ENCODE measurements at regions not wholly inside any gene's neighbourhood (a gene's known extent, or its start where the extent isn't known, plus 50 kb on each side); places are given as distances from the start of the nearest gene placed in this dataset.
"Not testable (repeated sequence)": the region's sequence is repeated elsewhere in the genome, so short reads cannot be mapped to it uniquely, and the experiment has no call there.

- DNase-seq (ENCODE audit: extremely low spot score): no peak
- ChIA-PET POLR2A (no interaction called here), CTCF (no interaction called here)
- TF ChIP-seq, protein P1, sequence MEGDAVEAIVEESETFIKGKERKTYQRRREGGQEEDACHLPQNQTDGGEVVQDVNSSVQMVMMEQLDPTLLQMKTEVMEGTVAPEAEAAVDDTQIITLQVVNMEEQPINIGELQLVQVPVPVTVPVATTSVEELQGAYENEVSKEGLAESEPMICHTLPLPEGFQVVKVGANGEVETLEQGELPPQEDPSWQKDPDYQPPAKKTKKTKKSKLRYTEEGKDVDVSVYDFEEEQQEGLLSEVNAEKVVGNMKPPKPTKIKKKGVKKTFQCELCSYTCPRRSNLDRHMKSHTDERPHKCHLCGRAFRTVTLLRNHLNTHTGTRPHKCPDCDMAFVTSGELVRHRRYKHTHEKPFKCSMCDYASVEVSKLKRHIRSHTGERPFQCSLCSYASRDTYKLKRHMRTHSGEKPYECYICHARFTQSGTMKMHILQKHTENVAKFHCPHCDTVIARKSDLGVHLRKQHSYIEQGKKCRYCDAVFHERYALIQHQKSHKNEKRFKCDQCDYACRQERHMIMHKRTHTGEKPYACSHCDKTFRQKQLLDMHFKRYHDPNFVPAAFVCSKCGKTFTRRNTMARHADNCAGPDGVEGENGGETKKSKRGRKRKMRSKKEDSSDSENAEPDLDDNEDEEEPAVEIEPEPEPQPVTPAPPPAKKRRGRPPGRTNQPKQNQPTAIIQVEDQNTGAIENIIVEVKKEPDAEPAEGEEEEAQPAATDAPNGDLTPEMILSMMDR (IDR thresholded peaks at IDR 0.05; ENCODE audit: control extremely low read depth, extremely low read depth, low read depth, missing control alignments): no peak
These were observed 1249.2 kb downstream of the STIM2 start for GRCh38 chr4:28109801-28110200.

DNA sequence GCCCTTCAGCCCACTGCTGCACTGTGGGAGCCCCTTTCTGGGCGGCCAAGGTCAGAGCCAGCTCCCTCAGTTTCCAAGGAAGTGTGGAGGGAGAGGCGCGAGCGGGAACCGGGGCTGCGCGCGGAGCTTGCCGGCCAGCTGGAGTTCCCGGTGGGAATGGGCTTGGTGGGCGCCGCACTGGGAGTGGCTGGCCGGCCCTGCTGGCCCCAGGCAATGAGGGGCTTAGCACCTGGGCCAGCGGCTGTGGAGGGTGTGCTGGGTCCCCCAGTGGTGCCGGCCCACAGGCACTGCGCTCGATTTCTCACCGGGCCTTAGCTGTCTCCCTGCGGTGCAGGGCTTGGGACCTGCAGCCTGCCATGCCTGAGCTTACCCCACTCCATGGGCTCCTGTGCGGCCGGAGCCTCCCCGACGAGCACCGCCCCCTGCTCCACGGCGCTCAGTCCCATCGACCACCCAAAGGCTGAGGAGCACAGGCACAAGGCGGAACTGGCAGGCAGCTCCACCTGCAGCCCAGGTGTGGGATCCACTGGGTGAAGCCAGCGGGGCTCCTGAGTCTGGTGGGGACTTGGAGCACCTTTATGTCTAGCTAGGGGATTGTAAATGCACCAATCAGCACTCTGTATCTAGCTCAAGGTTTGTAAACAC, 1252.2 kb downstream of the STIM2 start:
- CTCF ChIA-PET; POLR2A ChIA-PET; DNase-seq (ENCODE audit: extremely low spot score): not testable (repeated sequence)

DNA sequence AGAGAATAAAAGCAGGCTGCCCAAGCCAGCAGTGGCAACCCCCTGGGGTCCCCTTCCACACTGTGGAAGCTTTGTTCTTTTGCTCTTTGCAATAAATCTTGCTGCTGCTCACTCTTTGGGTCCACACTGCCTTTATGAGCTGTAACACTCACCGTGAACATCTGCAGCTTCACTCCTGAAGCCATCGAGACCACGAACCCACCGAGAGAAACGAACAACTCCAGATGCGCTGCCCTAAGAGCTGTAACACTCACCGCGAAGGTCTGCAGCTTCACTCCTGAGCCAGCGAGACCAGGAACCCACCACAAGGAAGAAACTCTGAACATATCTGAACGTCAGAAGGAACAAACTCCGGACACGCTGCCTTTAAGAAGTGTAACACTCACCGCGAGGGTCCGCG, 1252.9 kb downstream of the STIM2 start:
- DNase-seq (ENCODE audit: extremely low spot score); POLR2A ChIA-PET; CTCF ChIA-PET: not testable (repeated sequence)

- CTCF ChIA-PET, POLR2A ChIA-PET: not testable (repeated sequence)
These were observed 1256.0 kb downstream of the STIM2 start for GRCh38 chr4:28116526-28117083.

GRCh38 chr4:28117084-28117682, 1256.5 kb downstream of the STIM2 start:
- TF ChIP-seq, protein P1 (IDR thresholded peaks at IDR 0.05; ENCODE audit: control extremely low read depth, extremely low read depth, low read depth, missing control alignments): no peak
- POLR2A ChIA-PET: no interaction called here
- CTCF ChIA-PET: no interaction called here
- no peak for DNase-seq (ENCODE audit: extremely low spot score)

More at GRCh38 chr4:28116526-28117083, 1256.0 kb downstream of the STIM2 start:
- not testable (repeated sequence) for DNase-seq (ENCODE audit: extremely low spot score)

- TF ChIP-seq, protein P1 (IDR thresholded peaks at IDR 0.05; ENCODE audit: control extremely low read depth, extremely low read depth, low read depth, missing control alignments): no peak
- no peak for DNase-seq (ENCODE audit: extremely low spot score)
- POLR2A ChIA-PET: no interaction called here
- CTCF ChIA-PET: no interaction called here
These were observed 1285.5 kb downstream of the STIM2 start for GRCh38 chr4:28146191-28146590.

GRCh38 chr4:28148221-28148620, 1287.6 kb downstream of the STIM2 start:
- ChIA-PET POLR2A (no interaction called here), CTCF (no interaction called here)
- TF ChIP-seq, protein P1 (IDR thresholded peaks at IDR 0.05; ENCODE audit: control extremely low read depth, extremely low read depth, low read depth, missing control alignments): no peak
- no peak for DNase-seq (ENCODE audit: extremely low spot score)

DNA sequence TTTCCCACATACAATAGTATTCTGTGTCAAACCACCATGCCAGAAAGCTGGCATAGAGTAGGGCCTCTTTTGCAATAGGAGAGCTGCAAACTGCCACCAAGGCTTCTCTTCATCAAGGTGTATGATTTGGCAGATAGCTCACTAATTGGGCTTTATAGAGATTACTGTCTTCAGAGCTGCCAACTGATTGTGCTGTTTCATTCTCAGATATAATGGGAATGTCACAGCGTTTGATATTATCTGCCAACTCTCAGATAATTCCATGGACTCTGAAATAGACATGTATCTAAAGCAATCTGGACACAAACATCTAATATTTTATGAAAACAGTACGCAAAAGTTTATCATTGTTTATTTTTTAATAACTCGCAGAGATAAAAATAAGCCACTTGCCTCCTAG, 1289.1 kb downstream of the STIM2 start:
- ChIA-PET CTCF (interaction anchor here (1.5 kb wide), 1 partner anchor 16 kb away, joined by 4 read pairs; no protein-coding TSS in a partner anchor), POLR2A (no interaction called here)
- no peak for DNase-seq (ENCODE audit: extremely low spot score)
- TF ChIP-seq, protein P1 (IDR thresholded peaks at IDR 0.05; ENCODE audit: control extremely low read depth, extremely low read depth, low read depth, missing control alignments): no peak
